ENCODE measurements at regions not wholly inside any gene's neighbourhood (a gene's known extent, or its start where the extent isn't known, plus 50 kb on each side); places are given as distances from the start of the nearest gene placed in this dataset.

DNA sequence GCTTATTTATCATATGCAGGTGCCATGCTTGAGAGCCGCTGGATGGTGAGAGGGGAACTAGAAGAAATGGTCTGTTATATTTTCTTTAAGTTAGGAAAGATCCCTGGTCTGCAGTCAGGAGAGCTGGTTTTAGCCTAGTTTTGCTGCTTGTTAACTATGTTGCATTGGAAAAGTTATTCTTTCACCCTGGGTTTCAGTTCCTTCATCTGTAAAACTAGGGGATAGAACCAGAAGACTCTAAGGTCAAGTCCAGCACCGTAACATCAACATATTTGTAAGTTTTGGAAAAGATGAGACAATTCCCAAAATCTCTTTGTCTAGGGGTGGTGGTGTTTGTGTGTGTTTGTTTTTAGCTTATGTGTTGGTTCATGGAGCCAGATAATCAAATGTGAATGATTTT lies 304.0 kb downstream of the QKI start:
- TF ChIP-seq, protein P1, sequence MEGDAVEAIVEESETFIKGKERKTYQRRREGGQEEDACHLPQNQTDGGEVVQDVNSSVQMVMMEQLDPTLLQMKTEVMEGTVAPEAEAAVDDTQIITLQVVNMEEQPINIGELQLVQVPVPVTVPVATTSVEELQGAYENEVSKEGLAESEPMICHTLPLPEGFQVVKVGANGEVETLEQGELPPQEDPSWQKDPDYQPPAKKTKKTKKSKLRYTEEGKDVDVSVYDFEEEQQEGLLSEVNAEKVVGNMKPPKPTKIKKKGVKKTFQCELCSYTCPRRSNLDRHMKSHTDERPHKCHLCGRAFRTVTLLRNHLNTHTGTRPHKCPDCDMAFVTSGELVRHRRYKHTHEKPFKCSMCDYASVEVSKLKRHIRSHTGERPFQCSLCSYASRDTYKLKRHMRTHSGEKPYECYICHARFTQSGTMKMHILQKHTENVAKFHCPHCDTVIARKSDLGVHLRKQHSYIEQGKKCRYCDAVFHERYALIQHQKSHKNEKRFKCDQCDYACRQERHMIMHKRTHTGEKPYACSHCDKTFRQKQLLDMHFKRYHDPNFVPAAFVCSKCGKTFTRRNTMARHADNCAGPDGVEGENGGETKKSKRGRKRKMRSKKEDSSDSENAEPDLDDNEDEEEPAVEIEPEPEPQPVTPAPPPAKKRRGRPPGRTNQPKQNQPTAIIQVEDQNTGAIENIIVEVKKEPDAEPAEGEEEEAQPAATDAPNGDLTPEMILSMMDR (IDR thresholded peaks at IDR 0.05) = no peak
- no peak for TF ChIP-seq POLR2A (IDR thresholded peaks at IDR 0.05)
- TF ChIP-seq POLR2AphosphoS5 (IDR thresholded peaks at IDR 0.05) = no peak
